GM19238 (cell line): ENCODE measurements at regions not wholly inside any gene's neighbourhood (a gene's known extent, or its start where the extent isn't known, plus 50 kb on each side); places are given as distances from the start of the nearest gene placed in this dataset.

Experiments used
- DNase-seq: peaks from one replicate; pipeline ENCODE4 v3.0.0; 2011; ENCODE audit warnings: low spot score; ENCODE audit not compliant: insufficient read length

GRCh38 chr13:106756446-106756845 is 188.5 kb upstream of the ARGLU1 start:
- DNase-seq, result no peak

GRCh38 chr13:106755542-106755941 is 187.6 kb upstream of the ARGLU1 start:
- DNase-seq, result no peak

- DNase-seq, result no peak
Observed at GRCh38 chr13:106753251-106753650, 185.3 kb upstream of the ARGLU1 start.

GRCh38 chr13:106752584-106753170 is 184.7 kb upstream of the ARGLU1 start:
- no peak for DNase-seq

GRCh38 chr13:106748785-106749184 is 180.8 kb upstream of the ARGLU1 start:
- DNase-seq, result no peak

GRCh38 chr13:106744516-106744915 is 176.6 kb upstream of the ARGLU1 start:
- no peak for DNase-seq

- DNase-seq, result no peak
Observed at GRCh38 chr13:106738186-106738678, 170.3 kb upstream of the ARGLU1 start.

- no peak for DNase-seq
Observed at GRCh38 chr13:106736941-106737340, 169.0 kb upstream of the ARGLU1 start.

GRCh38 chr13:106734198-106734597 is 166.3 kb upstream of the ARGLU1 start:
- no peak for DNase-seq

GRCh38 chr13:106723036-106723435 is 155.1 kb upstream of the ARGLU1 start:
- DNase-seq, result no peak

GRCh38 chr13:106722620-106723019 is 154.7 kb upstream of the ARGLU1 start:
- DNase-seq, result no peak

GRCh38 chr13:106721599-106721998 is 153.7 kb upstream of the ARGLU1 start:
- no peak for DNase-seq

GRCh38 chr13:106714271-106714982 is 146.5 kb upstream of the ARGLU1 start:
- DNase-seq, result no peak

- DNase-seq, result no peak
Observed at GRCh38 chr13:106712381-106712780, 144.4 kb upstream of the ARGLU1 start.

GRCh38 chr13:106710266-106710665 is 142.3 kb upstream of the ARGLU1 start:
- DNase-seq, result no peak

GRCh38 chr13:106709522-106709921 is 141.6 kb upstream of the ARGLU1 start:
- DNase-seq, result no peak

GRCh38 chr13:106702505-106702904 is 134.6 kb upstream of the ARGLU1 start:
- DNase-seq, result no peak

- DNase-seq, result no peak
Observed at GRCh38 chr13:106701771-106702341, 133.9 kb upstream of the ARGLU1 start.

GRCh38 chr13:106700439-106700838 is 132.5 kb upstream of the ARGLU1 start:
- DNase-seq, result no peak

- no peak for DNase-seq
Observed at GRCh38 chr13:106700007-106700406, 132.1 kb upstream of the ARGLU1 start.

- no peak for DNase-seq
Observed at GRCh38 chr13:106699311-106699710, 131.4 kb upstream of the ARGLU1 start.

- no peak for DNase-seq
Observed at GRCh38 chr13:106696719-106697118, 128.8 kb upstream of the ARGLU1 start.

- no peak for DNase-seq
Observed at GRCh38 chr13:106696140-106696539, 128.2 kb upstream of the ARGLU1 start.
